ENCODE measurements at regions not wholly inside any gene's neighbourhood (a gene's known extent, or its start where the extent isn't known, plus 50 kb on each side); places are given as distances from the start of the nearest gene placed in this dataset.

DNA sequence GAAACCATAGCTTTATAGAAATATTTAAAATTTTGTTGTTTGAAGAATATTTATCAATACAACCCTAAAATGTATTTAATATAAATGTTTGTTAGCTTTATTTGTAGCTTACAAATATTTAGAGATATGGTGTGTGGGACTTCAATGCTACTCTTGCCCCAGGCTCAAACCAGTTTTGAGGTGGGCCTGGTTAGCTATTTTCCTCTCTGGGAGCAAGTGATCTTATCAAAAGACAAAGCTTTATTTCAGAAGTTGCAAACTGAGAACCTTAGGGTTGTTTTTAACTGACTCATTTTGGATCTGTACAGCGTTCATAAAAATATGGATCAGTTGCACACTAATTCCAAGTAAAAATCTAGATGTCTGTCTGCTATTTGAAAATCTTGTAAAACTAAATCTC is 563.6 kb upstream of the CDH2 start:
- Histone ChIP-seq H3K4me3 (ENCODE audit: control insufficient read depth in 2 of 3, extremely low read depth in 1 of 3, insufficient read depth in 2 of 3, low read depth in 1 of 3, low read length in 3 of 3) (no peak overlapping the region), H3K27ac (ENCODE audit: control insufficient read depth, insufficient read depth, low read length) (no peak overlapping the region), H3K9me3 (ENCODE audit: control insufficient read depth, low read depth, low read length) (no peaks in the 10 kb centered on the region), H3K27me3 (ENCODE audit: control insufficient read depth, extremely low read depth, insufficient read depth, low read length) (no peaks in the 10 kb centered on the region), H4K20me1 (ENCODE audit: control insufficient read depth, extremely low read depth, insufficient read depth, low read length) (no peaks in the 10 kb centered on the region), H3K36me3 (ENCODE audit: control insufficient read depth in 2 of 2, extremely low read depth in 1 of 2, insufficient read depth in 2 of 2, low read length in 2 of 2) (no peaks in the 10 kb centered on the region), H3K79me2 (ENCODE audit: control insufficient read depth, insufficient read depth, low read length) (no peaks in the 10 kb centered on the region), H3K9ac (ENCODE audit: control insufficient read depth, extremely low read depth, insufficient read depth, low read length) (no peak overlapping the region), H2AFZ (ENCODE audit: control insufficient read depth, low read length) (no peak overlapping the region), H3K9me1 (ENCODE audit: control insufficient read depth, extremely low read depth, insufficient read depth, low read length) (no peaks in the 10 kb centered on the region), H3K4me1 (ENCODE audit: control insufficient read depth, extremely low read depth, insufficient read depth, low read length) (no peaks in the 10 kb centered on the region), H3K4me2 (ENCODE audit: control insufficient read depth, extremely low read depth, insufficient read depth, low read depth, low read length) (no peak overlapping the region)
- FAIRE-seq (no peak), DNase-seq (ENCODE audit: low read depth, low spot score) (no peak)
- no peak for TF ChIP-seq EZH2 (IDR thresholded peaks at IDR 0.05; ENCODE audit: low read length)
- TF ChIP-seq, protein P1, sequence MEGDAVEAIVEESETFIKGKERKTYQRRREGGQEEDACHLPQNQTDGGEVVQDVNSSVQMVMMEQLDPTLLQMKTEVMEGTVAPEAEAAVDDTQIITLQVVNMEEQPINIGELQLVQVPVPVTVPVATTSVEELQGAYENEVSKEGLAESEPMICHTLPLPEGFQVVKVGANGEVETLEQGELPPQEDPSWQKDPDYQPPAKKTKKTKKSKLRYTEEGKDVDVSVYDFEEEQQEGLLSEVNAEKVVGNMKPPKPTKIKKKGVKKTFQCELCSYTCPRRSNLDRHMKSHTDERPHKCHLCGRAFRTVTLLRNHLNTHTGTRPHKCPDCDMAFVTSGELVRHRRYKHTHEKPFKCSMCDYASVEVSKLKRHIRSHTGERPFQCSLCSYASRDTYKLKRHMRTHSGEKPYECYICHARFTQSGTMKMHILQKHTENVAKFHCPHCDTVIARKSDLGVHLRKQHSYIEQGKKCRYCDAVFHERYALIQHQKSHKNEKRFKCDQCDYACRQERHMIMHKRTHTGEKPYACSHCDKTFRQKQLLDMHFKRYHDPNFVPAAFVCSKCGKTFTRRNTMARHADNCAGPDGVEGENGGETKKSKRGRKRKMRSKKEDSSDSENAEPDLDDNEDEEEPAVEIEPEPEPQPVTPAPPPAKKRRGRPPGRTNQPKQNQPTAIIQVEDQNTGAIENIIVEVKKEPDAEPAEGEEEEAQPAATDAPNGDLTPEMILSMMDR (optimal IDR thresholded peaks at IDR 0.05 in 1 of 3, IDR thresholded peaks at IDR 0.05 in 1 of 3, conservative IDR thresholded peaks at IDR 0.05 in 1 of 3; ENCODE audit: extremely low read depth in 1 of 3, insufficient read depth in 2 of 3, low read length in 3 of 3): no peak
- dilution Hi-C loops (cut with MboI; ENCODE audit: extremely low pct_ligation_motif_present, low sequenced_read_pairs): no loop called here

DNA sequence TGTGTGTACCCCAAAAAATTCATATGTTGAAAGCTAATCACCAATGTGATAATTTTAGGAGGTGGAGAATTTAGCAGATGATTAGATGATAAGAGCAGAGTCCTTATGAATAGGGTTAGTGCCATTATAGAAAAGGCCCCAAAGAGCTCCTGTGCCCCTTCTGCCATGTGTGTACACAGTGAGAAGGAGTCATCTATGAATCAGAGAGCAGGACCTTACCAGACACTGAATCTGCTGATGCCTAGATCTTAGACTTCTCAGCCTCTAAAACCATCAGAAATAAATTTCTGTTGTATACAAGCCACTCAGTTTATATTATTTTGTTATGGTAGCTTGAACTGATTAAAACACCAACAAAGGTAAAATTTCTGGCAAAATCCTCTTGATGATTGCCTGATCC is 560.0 kb upstream of the CDH2 start:
- Histone ChIP-seq H3K36me3 (ENCODE audit: control insufficient read depth in 2 of 2, extremely low read depth in 1 of 2, insufficient read depth in 2 of 2, low read length in 2 of 2) (no peaks in the 10 kb centered on the region), H3K4me3 (ENCODE audit: control insufficient read depth in 2 of 3, extremely low read depth in 1 of 3, insufficient read depth in 2 of 3, low read depth in 1 of 3, low read length in 3 of 3) (no peak overlapping the region), H3K4me2 (ENCODE audit: control insufficient read depth, extremely low read depth, insufficient read depth, low read depth, low read length) (no peak overlapping the region), H3K9me3 (ENCODE audit: control insufficient read depth, low read depth, low read length) (no peaks in the 10 kb centered on the region), H3K4me1 (ENCODE audit: control insufficient read depth, extremely low read depth, insufficient read depth, low read length) (no peaks in the 10 kb centered on the region), H4K20me1 (ENCODE audit: control insufficient read depth, extremely low read depth, insufficient read depth, low read length) (no peaks in the 10 kb centered on the region), H3K79me2 (ENCODE audit: control insufficient read depth, insufficient read depth, low read length) (no peaks in the 10 kb centered on the region), H3K27me3 (ENCODE audit: control insufficient read depth, extremely low read depth, insufficient read depth, low read length) (no peaks in the 10 kb centered on the region), H3K27ac (ENCODE audit: control insufficient read depth, insufficient read depth, low read length) (no peak overlapping the region), H2AFZ (ENCODE audit: control insufficient read depth, low read length) (no peak overlapping the region), H3K9ac (ENCODE audit: control insufficient read depth, extremely low read depth, insufficient read depth, low read length) (no peak overlapping the region), H3K9me1 (ENCODE audit: control insufficient read depth, extremely low read depth, insufficient read depth, low read length) (no peaks in the 10 kb centered on the region)
- no peak for FAIRE-seq
- dilution Hi-C loops (cut with MboI; ENCODE audit: extremely low pct_ligation_motif_present, low sequenced_read_pairs): no loop called here
- TF ChIP-seq, protein P1 (optimal IDR thresholded peaks at IDR 0.05 in 1 of 3, IDR thresholded peaks at IDR 0.05 in 1 of 3, conservative IDR thresholded peaks at IDR 0.05 in 1 of 3; ENCODE audit: extremely low read depth in 1 of 3, insufficient read depth in 2 of 3, low read length in 3 of 3): no peak
- no peak for TF ChIP-seq EZH2 (IDR thresholded peaks at IDR 0.05; ENCODE audit: low read length)
- DNase-seq (ENCODE audit: low read depth, low spot score): no peak

All from keratinocyte (primary cell).